ENCODE measurements at regions not wholly inside any gene's neighbourhood (a gene's known extent, or its start where the extent isn't known, plus 50 kb on each side); places are given as distances from the start of the nearest gene placed in this dataset.

- Mint-ChIP-seq H3K4me3 (ENCODE audit: low read depth, unreplicated experiment) (no peak overlapping the region), H3K27me3 (ENCODE audit: unreplicated experiment) (no peaks in the 10 kb centered on the region), H3K9me3 (ENCODE audit: low read depth, unreplicated experiment) (no peaks in the 10 kb centered on the region), H3K27ac (ENCODE audit: unreplicated experiment) (no peak overlapping the region), H3K4me1 (ENCODE audit: low read depth, unreplicated experiment) (no peaks in the 10 kb centered on the region), H3K36me3 (ENCODE audit: insufficient read depth, unreplicated experiment) (no peaks in the 10 kb centered on the region)
- CTCF ChIA-PET, result no interaction called here
- no TSS peak for BruUV-seq (replicated peaks)
- DNase-seq, result no peak
- intact Hi-C loops (cut with micrococcal nuclease; ENCODE audit: unreplicated experiment), result no loop called here
- no peak for TF ChIP-seq CTCF (IDR thresholded peaks at IDR 0.05; ENCODE audit: unreplicated experiment)
Measured at GRCh38 chr20:11537032-11537431, 380.7 kb upstream of the BTBD3 start.

GRCh38 chr20:11539450-11539849, 378.2 kb upstream of the BTBD3 start:
- no peak overlapping the region for H3K27ac Mint-ChIP-seq (ENCODE audit: unreplicated experiment)
- no peak for DNase-seq
- intact Hi-C loops (cut with micrococcal nuclease; ENCODE audit: unreplicated experiment), result no loop called here
- no peak overlapping the region for H3K4me3 Mint-ChIP-seq (ENCODE audit: low read depth, unreplicated experiment)
- no peaks in the 10 kb centered on the region for H3K4me1 Mint-ChIP-seq (ENCODE audit: low read depth, unreplicated experiment)
- no TSS peak for BruUV-seq (replicated peaks)
- no peaks in the 10 kb centered on the region for H3K9me3 Mint-ChIP-seq (ENCODE audit: low read depth, unreplicated experiment)
- CTCF ChIA-PET, result no interaction called here
- H3K36me3 Mint-ChIP-seq (ENCODE audit: insufficient read depth, unreplicated experiment), result no peaks in the 10 kb centered on the region
- H3K27me3 Mint-ChIP-seq (ENCODE audit: unreplicated experiment), result no peaks in the 10 kb centered on the region
- TF ChIP-seq CTCF (IDR thresholded peaks at IDR 0.05; ENCODE audit: unreplicated experiment), result no peak

GRCh38 chr20:11540558-11540957, 377.1 kb upstream of the BTBD3 start:
- H3K36me3 Mint-ChIP-seq (ENCODE audit: insufficient read depth, unreplicated experiment), result no peaks in the 10 kb centered on the region
- H3K4me3 Mint-ChIP-seq (ENCODE audit: low read depth, unreplicated experiment), result no peak overlapping the region
- BruUV-seq (replicated peaks), result no TSS peak
- no peaks in the 10 kb centered on the region for H3K27me3 Mint-ChIP-seq (ENCODE audit: unreplicated experiment)
- no peak overlapping the region for H3K27ac Mint-ChIP-seq (ENCODE audit: unreplicated experiment)
- no peak for DNase-seq
- intact Hi-C loops (cut with micrococcal nuclease; ENCODE audit: unreplicated experiment), result loop anchor here (5.0 to 10.0 kb wide), 7 partner anchors 83 to 1923 kb away; partner anchors contain the start of gene JAG1
- TF ChIP-seq CTCF (IDR thresholded peaks at IDR 0.05; ENCODE audit: unreplicated experiment), result no peak
- no peaks in the 10 kb centered on the region for H3K9me3 Mint-ChIP-seq (ENCODE audit: low read depth, unreplicated experiment)
- CTCF ChIA-PET, result no interaction called here
- H3K4me1 Mint-ChIP-seq (ENCODE audit: low read depth, unreplicated experiment), result no peaks in the 10 kb centered on the region

- TF ChIP-seq CTCF (IDR thresholded peaks at IDR 0.05; ENCODE audit: unreplicated experiment), result no peak
- Mint-ChIP-seq H3K36me3 (ENCODE audit: insufficient read depth, unreplicated experiment) (no peaks in the 10 kb centered on the region), H3K4me3 (ENCODE audit: low read depth, unreplicated experiment) (no peak overlapping the region), H3K27me3 (ENCODE audit: unreplicated experiment) (no peaks in the 10 kb centered on the region), H3K27ac (ENCODE audit: unreplicated experiment) (no peak overlapping the region), H3K9me3 (ENCODE audit: low read depth, unreplicated experiment) (no peaks in the 10 kb centered on the region), H3K4me1 (ENCODE audit: low read depth, unreplicated experiment) (no peaks in the 10 kb centered on the region)
- no TSS peak for BruUV-seq (replicated peaks)
- no peak for DNase-seq
- intact Hi-C loops (cut with micrococcal nuclease; ENCODE audit: unreplicated experiment), result loop anchor here (5.0 to 10.0 kb wide), 7 partner anchors 85 to 1925 kb away; partner anchors contain the start of gene JAG1
- CTCF ChIA-PET, result interaction anchor here (0.6 to 1.1 kb wide), 6 partner anchors 237 to 843 kb away, joined by 3 to 6 read pairs (median 3); no protein-coding TSS in a partner anchor
Measured at GRCh38 chr20:11542645-11543044, 375.0 kb upstream of the BTBD3 start.

All from Calu3 (cell line).